ENCODE measurements at regions not wholly inside any gene's neighbourhood (a gene's known extent, or its start where the extent isn't known, plus 50 kb on each side); places are given as distances from the start of the nearest gene placed in this dataset.

DNA sequence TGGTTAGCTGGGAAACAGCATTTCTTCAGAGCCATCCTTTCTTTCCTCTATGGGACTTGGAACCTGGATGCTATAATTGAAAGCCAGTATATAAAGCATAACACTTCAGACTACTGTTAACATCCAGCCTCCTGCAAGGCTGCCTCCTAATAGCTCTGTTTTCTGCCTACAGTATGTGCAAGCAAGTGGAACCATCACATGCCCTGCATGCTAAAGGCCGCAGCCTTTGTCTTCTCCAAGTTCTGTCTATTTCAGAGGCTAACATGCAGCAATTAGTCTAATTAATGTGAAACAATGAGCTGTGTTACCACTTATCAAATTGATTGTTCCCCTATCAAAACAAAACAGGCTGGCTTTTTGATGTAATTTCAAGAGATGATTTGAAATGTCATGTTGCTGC, 82.7 kb upstream of the ESRRG start:
- no peak for FAIRE-seq

GRCh38 chr1:216805233-216805632, 82.0 kb upstream of the ESRRG start:
- no peak for FAIRE-seq

- FAIRE-seq = no peak
These were observed 80.9 kb upstream of the ESRRG start for GRCh38 chr1:216804111-216804510.

DNA sequence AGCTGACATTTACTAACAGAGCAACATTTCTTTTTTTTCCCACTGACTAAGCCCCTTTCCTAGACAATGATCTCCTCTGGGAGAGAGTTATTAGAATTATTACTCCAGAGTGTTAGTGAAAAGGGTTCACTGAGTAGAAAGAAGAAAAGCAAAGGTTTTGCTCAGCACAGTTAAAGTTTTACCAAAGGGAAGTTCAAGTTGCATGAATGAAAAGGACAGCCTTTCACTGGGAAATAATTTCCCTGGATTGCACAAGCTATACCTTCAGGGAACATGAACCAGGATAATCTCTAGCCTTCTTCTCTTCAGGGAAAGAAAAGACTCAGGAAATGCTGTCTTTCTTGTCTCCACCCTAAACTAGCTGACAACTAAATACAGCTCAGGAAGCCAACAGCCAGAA, 71.4 kb upstream of the ESRRG start:
- FAIRE-seq = no peak

- FAIRE-seq = no peak
These were observed 70.7 kb upstream of the ESRRG start for GRCh38 chr1:216793973-216794372.

- no peak for FAIRE-seq
These were observed 70.1 kb upstream of the ESRRG start for GRCh38 chr1:216793303-216793702.

DNA sequence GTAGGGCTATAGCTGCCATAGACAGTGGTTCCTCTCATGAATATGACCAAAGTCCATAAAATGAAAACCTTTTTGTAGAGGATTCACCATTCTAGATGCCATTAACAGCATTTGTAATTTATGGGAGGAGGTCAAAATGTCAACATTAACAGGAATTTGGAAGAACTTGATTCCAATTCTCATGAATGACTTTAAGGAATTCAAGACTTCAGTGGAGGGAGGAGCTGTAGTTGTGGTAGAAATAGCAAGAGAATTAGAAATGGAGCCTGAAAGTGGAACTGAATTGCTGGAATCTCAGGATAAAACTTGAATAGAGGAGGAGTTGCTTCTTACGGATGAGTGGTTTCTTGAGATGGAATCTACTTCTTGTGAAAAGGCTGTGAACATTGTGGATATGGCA, 65.4 kb upstream of the ESRRG start:
- FAIRE-seq = no peak

DNA sequence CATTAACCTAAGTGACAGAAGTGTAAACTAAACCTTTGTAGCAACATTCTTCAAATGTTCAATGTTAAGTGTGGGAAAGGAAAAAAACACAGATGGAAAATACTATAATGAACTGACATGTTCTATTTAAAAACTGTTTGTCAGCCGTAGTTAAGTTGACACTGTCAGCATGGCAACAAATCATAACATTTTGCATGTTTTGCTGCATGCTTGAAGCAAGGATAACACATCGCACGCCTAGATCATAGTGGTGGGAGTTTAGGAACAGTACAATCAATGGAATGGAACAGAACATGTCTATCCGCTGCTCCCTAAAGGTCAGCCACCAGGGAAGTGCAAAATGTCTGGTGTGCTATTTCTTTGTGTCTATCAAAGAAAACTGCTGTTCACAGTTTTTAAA, 62.5 kb upstream of the ESRRG start:
- FAIRE-seq = no peak

DNA sequence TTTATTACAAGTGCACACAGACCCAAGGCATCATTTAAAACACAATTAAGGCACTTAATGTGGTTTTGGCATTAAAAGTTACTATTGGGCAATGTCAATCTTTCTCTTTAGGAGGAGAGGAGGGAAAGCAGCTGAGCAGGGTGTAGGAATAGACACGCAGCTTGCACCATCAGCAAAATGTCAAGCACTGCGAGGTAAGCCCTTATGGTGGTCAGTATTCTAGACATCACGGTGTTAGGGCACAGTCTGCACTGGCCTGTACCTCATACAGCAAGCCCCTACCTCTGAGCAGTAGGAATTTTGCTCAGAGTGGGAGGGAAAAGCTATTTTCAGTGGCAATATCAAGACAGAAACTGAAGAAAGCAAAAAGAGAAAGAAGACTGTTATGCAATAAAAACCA, 62.0 kb upstream of the ESRRG start:
- no peak for FAIRE-seq

GRCh38 chr1:216779686-216780085, 56.5 kb upstream of the ESRRG start:
- FAIRE-seq = no peak

GRCh38 chr1:216778737-216779136, 55.5 kb upstream of the ESRRG start:
- FAIRE-seq = no peak

DNA sequence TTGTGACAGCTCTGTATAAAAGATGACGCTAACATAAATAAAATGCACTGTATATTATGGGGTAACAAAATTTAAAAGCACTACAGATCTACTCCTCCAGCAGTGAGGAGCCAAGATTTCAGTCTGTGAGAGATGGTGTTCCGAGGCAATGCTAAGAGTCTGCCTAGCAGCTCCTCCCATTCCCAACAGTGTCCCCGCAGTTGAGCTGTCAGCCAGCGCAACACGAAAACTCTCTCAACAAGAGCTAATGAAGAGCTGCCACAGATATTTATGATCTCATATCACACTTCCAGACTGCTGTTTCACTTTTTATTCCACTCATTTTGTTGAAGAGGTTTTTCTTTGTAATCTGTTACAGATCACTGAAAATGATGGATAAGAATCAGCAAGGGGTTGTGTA, 53.9 kb upstream of the ESRRG start:
- FAIRE-seq = no peak
